NCI-H1417 (cell line): ENCODE measurements at regions not wholly inside any gene's neighbourhood (a gene's known extent, or its start where the extent isn't known, plus 50 kb on each side); places are given as distances from the start of the nearest gene placed in this dataset.
A peak's percentile ranks its signal among the peaks of the same experiment; 100 is the strongest.
"Not testable (repeated sequence)": the region's sequence is repeated elsewhere in the genome, so short reads cannot be mapped to it uniquely, and the experiment has no call there.

Source experiments
- DNase-seq, 3 experiments: peaks; one replicate each; lab custom pipeline; 2025; lab: John Stamatoyannopoulos, UW

DNA sequence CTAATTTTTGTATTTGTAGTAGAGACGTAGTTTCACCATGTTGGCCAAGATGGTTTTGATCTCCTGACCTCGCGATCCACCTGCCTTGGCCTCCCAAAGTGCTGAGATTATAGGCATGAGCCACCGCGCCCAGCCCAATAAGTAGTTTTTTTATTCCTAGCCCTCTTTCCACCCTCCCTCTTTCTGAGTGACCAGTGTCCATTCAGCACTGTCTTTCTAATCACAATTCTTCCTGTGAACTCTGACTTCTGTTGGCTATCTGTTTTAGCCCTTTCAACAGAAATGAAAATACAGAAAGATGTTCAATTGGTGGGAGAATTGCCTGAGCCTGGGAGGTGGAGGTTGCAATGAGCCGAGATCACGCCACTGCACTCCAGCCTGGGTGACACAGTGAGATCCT, 122.3 kb upstream of the LIFR start:
- DNase-seq, result not testable (repeated sequence)

DNA sequence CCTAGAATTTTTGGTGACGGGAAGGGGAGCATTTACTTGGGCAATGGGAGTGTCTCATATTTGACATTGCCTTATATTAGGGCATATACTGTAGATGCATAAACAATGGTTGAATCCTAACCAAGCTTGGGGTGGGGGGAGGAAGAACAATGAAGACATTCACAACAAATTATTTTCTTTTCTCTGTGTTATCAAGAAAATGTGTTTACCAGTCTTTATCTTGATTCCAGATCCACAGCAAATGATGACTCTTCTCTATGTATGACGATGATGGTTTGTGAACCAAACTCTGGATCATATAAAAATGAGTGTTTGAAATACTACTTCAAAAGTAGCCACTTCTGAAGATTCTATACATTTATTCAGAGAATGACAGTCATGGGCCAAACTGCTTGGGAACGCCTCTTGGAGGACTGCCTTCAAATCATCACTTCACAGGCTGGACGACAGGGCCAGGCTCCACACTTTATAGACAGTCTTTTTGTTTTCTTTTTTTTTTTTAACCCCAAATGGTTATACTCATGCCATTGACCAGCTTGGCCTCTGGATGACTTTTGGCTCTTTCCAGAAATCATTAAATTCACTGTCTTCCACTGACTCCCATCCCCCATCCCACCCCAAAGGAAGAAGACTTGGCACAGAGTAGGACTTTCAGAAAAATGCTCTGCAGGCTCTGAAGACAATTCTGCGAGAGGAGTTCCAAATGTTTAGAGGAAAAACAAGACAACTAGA, 123.8 kb upstream of the LIFR start:
- DNase-seq, result no peak

DNA sequence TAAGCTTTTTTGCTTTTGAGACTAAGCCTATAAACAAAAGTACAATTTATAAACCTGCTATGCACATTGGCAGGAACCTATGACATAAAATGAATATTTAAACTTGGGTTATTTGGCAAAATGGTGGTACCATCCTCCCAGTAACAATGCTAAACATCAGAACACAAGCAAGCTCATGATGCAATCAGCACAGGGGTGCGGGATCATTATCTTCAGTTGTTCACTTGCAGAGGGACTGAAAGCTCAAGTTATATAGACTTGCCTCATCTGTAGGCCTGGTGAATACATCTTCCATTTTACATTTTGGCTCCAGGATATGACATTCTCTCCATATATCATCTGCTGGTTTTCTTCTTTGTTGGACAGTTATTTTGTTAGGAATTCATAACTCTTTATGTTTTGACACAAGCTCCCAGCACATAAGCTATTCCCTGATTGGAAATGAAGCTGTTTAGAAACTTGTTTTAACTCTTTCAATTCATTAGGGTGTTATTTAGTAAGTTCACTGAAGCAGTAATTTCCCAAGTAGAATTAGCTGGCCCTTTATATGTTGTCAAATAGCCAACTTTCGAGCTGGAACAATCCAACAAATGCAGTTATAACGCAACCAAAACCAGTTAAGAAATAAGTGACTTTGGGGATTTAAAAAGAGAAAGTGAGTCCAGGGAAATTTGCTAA, 124.7 kb upstream of the LIFR start:
- DNase-seq, result no peak

DNA sequence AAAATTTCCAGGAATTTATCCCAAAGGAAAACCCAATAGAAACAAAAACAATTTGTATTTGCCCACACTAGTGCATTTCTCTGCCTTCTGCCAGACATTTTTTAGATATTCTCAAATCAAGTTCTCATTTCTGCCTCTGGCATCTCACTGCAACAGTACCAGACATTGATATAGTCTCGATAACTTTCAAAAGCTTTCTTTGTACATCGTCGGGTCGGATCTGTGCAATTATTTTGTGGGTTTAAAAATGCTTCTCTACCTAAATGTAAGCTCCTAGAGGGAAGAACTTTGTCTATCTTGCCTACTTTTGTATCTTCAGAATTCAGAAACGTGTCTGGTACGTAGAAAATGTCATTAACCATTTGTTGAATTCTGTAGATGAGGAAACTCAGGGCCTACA, 125.5 kb upstream of the LIFR start:
- DNase-seq, result no peak

DNA sequence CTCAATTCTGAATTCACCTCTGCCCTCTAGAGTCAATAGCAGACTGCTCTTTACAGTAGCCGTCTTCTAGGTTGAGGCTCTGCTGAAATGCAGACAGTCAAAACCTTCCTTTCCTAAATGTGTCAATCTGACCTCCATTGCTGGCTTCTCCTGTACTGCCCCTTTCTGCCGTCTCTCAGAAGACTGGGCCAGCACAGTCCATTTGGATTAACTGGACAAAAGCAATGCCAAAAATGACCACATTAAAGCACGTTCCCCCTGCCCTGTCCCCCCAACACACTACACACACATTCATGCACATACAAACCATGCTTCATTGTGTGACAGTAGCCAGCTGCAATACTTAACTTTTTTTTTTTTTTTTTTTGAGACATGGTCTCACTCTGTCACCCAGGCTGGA, 130.2 kb upstream of the LIFR start:
- DNase-seq, result no peak

DNA sequence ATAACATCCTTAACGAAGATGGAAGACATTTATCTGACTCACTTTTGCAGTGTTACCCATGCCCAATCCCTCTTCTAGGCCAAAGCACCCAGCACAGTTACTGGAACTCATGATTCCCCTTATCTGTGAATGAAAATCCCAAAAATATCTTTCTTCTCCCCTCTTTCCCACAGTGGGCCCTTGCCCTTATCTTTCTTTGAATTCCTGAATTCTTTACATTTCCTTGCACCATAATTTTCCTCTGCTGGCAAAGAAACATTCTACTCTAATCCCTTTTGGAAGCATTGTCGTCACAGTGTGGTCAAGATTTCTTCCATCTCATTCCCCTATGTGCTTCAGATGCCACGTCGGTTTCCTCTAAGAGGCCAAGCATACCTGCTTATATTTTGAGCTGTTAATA, 135.9 kb upstream of the LIFR start:
- no peak for DNase-seq

DNA sequence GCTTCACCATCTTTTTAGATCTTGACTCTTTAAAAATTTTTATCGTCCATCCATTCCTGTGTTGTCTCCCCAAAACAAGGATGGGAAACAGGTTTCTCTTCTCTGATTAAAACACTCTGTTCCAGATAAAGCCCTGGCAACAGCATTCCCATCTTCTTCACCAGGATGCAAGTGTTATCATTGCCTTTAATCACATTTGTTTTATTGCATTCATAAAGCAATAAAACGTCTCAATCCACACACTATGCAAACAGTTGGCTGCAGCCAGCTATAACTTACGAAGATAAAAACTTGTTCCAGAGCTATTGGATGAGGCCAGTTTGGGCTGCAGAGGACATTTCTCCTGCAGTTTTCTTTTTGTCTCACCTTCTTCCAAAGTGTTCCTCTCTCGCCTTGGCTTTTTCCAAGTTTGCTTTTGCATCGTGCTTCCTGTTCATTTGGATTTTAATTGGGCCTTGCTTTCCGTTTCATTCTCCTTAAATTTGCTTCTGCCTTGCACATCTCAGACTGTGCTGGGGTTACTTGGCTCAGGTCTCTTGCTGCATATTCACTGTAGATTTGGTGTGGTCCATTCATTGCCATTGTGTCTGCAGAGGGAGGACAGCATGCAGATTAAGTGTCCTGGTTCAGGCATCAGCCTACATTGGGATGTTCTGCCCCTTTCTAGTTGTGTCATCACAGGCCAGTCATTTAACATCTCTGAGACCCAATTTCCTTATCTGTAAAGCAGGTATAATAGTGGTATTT, 136.5 kb upstream of the LIFR start:
- no peak for DNase-seq

DNA sequence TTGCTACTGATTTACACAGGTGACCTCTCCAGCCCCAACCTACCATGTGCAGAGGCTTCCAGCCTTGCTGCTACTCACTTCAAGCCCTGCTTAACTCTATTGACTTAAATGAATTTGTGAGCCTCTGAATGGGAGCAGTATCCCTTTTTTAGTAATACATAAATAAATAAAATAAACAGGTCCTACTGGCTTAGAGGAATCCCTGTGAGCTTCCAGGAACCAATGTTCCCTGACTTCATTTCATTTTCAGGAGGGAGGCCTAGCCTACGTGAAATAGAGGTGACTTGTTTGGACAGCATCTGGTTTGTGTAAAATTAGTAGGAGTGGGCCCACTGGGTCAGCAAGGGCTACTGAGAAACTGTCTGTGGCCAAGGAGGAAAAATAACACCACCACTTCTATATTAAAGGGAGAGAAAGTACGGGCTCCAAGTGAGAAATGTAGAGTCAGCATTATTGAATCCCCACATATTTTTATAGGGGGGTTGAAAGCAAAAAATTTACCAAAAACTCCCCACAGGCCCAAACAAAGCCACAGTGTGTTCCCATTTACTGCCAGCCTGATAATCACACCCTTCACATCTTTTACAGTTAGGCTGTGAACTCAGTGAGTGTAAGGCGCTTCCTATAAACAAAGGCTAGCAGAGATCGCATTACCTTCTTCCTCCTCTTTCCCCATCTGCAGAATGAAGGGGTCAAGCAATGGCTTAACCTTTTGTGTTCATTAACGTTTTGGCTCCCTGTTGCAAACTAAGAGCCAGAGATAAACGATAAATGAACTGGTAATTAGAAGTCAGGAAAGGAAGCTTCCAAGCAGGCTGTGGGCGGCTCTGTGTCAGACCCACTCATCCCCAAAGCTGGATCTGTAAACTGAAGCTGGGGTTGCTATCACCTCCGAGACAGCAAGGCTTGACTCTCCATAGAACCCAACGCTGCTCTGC, 138.8 kb upstream of the LIFR start:
- DNase-seq, result peak in 2 of 3 experiments; percentile 23 to 72

DNA sequence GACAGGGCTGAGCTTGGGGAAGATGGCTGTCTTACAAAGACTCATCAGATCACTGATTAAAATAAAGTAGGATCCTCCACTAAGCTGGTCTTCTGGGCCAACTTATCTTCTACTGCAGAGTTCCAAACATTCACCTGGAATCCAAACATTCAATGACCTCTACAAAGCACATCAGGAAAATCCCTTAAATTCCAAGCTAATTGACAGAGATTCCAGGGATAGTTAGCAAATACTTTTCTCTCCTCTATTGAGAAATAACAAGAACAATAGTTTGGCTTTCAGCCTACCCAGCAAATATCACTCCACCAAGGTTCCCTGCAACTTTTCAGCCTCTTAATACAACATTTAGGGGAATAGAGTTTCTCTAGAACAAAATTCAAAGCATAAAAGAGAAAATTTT, 140.6 kb upstream of the LIFR start:
- DNase-seq, result no peak

DNA sequence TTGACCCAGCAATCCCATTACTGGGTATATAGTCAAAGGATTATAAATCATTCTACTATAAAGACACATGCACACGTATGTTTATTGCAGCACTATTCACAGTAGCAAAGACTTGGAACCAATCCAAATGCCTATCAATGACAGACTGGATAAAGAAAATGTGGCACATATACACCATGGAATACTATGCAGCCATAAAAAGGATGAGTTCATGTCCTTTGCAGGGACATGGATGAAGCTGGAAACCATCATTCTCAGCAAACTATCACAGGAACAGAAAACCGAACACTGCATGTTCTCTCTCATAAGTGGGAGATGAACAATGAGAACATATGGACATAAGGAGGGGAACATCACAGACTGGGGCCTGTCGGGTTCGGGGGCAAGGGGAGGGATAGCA, 140.3 kb upstream of the OSMR start:
- not testable (repeated sequence) for DNase-seq

DNA sequence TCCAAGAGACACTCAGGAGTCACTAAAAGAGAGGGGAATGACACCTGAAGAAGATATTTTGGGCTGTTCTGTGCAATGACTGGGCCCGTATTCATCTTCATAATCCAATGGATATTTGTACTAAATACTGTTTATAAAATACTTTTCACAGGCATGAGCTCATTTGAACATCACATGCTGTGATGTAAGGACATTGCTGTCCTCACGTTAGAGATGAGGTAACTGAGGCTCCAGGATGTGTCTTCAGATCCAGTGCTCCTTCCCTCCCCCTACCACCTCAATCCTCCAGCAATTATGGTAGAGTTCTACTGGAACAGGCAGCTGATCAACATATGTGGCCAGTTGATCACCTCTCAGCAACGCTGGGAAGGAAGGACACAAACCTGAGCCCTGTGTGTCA, 139.4 kb upstream of the OSMR start:
- DNase-seq, result no peak

DNA sequence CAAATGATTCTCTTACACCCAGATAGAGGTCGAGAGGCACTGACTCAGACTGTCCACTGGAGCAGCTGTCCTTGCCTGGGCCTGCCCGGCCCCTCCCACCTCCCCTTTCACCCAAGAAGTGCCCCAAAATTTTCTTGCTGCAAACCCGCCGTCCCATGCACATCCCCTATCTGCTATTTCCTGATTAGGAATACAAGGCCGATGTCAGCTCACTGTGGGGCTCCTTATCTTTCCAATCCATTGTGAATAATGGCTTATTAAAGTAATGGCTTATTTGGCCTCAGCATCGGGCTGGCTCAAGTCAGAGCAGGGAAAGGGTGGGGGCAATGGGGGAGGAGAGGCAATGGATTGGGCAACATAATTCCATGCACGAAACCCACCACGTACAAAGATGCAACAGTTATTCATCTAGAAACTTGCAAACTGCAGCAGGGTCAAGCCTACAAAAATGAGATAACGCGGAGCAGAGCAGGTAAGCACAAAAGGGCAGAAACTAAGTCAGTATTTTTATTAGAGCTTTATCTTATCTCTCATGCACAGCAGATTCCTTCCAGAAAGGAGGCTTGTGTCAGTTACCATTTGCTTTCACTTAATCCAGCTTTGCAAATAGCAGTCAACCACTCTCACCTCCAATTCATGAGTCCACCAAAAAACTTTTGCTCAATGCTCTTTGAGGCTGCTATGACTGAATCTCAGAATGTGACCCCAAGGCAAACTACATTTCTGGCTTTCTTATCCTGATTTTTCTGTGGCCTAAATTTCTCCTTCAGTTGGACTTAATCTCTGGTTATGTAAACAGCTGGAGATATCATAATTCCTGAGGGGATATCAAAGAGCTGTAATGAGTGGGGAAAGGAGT, 138.2 kb upstream of the OSMR start:
- DNase-seq, result no peak

DNA sequence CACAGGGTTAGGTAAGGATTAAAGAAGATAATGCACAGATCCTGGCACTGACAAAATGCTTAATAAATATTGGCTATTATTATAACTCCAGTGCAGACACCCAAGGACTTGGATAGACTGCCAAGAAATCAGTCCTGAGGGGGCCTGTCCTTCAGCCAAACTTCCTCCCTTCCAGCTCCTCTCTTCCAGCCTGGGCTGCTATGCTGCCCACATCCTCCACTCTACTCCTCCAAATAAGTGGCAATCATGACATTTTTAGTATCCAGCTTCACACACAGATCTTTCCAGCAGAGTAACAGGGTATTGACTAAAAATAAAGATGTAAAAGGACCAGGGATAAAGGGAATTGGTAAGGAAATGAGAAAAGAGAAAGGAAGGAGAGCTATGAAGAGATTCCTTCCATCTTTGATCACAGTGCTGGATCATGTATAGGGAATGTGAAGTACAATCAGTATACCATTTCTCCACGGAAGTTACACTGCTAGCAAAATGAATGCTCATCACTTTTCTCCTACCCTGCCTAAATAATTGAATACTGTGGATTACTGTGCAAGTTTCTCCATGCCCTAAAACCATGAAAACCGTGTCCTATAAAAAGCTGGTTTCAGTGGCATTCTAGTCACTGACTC, 136.0 kb upstream of the OSMR start:
- DNase-seq, result no peak

DNA sequence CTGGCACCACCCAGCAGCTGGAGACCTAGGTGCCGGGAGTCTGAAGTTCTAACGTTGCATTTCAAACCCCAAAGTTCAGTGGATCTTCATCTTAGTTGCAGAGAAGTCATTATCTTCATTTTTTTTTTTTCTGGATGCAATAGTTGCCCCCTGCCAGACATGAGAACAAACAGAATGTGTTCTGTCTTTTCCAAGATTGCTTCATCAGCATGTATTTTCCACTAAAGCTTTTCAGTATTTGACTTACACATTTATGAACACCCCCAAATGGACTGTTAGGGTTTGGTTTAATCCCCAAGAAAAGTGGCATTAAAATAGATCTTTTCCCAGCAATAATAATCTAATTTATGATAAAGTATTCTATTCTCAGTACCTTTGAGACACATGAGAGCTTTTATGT, 135.2 kb upstream of the OSMR start:
- no peak for DNase-seq

DNA sequence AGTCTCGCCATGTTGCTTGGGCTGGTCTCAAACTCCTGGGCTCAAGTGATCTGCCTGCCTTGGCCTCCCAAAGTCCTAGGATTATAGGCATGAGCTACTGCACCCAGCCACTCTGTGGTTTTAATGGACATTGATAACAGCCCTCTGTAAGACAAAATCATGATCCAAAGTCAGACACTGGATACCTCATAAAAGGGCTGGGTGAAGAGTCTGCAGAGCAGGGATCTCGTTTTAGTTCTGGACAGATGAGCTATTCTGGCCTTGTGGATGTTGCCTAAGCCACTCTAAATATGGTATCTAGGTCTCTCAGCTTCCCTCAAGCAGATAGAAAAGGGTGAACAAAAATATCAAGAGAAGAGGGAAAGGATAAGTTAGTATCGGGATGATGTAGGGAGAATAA, 133.4 kb upstream of the OSMR start:
- no peak for DNase-seq

DNA sequence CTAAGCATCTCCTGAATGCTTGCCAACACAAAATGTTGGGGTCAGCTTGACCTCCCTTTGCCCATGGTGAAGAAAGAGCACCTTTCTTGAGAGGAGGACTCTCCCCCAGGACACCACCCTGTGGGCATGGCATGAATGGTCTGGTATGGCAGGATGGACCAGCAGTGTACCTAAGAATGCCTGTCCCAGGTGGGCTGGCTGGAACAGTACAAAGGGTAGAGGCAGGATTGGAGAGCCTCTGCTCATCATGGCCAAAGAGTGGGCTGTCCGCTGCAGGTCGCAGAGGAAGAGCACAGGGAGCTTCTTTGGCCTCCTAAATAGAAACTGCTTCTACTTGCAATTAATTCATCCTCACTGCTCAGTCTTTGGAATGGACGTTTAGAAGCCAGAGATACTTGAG, 131.6 kb upstream of the OSMR start:
- DNase-seq, result no peak

DNA sequence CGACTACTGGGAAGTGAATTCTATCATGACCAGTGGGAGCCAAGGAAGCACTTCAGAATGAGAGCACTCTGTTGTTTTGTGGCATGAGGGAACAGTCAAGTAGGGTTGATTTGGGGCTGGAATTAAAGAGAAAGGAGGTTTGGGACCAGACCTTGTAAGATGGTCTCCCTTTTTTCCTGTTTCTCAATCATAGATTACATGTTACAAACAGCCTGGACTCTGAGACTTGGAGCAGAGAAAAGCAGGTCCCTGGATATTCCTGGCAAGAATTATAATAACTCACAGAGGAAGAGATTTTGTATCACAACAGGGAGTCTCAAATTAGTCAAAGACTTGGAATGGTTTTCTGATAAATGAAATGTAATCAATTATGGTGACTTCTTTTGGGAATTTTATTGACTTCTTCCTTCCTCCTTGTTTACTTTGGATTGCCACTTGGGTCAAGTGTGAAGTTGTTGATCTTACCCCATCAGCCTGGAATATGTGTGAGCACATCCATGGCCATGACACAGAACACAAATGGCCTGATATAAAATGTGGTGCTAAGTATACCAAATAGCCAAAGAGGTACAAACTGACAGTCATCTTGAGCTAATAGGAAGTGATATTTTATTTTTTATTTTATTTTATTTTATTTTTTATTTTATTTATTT, 131.0 kb upstream of the OSMR start:
- DNase-seq, result no peak

DNA sequence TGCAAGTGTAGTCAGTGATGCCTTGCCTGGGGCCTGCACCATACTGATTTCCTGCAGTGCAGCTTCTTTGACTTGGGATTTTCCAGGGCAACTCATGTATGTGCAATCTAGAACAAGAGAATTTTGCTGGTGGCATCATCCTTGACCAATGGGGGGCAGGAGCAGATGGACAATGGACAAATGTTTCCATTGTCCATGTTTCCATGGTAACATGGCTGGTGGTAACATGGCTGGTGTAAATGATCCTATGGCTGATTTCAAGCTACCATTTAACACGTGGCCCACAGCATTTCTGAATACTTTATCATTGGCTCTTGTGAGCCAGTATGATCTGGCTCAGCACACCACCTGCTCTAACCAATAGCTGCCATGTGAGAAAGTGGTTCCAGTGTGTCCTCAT, 130.1 kb upstream of the OSMR start:
- peak in 2 of 3 experiments; percentile 12 to 62 for DNase-seq

DNA sequence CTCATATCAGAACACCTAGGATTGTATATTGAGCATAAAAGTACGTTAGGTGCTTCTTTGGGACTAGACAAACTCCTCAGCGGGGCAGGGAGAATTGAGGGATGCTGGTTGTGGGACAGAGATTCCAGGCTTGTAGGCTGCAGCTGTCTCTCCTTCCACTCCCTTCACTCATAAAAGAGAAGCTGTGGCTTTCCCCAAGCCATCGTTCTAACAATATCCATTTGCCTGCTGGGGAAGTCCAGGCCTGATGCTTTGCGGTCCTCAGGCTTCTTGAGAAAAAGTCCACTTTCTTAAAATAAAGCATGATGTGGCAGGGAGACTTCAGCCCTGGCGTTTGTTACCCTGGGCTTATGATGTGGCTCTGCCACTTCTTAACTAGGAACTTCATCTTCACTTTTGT, 129.3 kb upstream of the OSMR start:
- no peak for DNase-seq

DNA sequence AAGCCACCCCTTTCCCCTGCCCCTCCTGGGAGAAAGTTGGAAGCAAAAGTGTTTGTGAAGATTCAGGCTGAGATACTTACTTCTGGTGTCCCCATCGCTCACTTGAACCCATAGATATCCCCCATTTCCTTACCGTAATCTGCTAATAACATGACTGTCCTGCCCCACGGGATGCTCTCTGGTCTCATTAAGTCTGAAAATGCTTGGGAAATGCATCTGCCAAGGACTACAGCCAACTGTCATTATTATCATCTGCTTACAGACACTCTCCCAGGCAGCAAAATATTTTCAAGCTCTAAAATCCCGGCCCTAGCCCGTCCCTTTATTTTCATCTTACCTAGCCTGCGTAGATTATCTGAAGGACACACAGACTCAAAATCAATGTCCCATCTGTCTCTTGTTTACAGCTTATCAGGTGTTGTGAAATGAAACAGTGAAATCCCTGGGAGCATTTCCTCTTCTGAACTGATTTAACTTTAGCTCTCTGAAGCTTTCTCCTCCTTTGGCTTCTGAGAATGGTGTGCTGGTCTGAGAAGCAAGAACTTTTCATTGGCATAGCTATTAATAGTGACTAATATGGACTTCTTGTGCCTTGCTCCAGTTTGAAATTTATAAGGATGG, 126.9 kb upstream of the OSMR start:
- DNase-seq, result no peak
